Cerebellar nuclear complex (tissue), 1 donor: ENCODE measurements at regions not wholly inside any gene's neighbourhood (a gene's known extent, or its start where the extent isn't known, plus 50 kb on each side); places are given as distances from the start of the nearest gene placed in this dataset.
"Not testable (repeated sequence)": the region's sequence is repeated elsewhere in the genome, so short reads cannot be mapped to it uniquely, and the experiment has no call there.

Experiments used
- DNase-seq, 2 experiments: peaks; one replicate each; lab custom pipeline; 2025; lab: John Stamatoyannopoulos, UW

GRCh38 chr3:163664466-163664865 lies 1413.8 kb downstream of the SI start:
- DNase-seq, result no peak

GRCh38 chr3:163657088-163657487 lies 1421.2 kb downstream of the SI start:
- no peak for DNase-seq

DNA sequence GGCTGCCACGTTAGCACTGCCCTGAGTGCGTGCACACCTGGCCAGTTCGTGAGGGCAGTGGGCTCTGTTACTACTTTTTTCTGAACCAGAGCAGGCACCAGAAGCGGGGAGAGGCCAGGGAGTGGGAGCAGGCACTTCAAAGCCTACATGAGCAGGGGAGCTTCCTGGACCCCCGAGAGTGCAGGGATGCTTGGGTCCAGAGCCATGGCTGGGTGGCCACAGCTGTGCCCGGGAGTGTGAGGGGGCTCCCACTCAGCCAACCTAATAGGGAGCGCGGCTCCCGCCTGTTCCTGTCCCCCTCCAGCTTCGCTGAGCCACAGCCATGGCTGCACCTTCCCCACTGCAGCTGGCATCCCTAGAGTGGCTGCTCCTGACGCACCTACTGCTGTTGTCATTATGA lies 1423.3 kb downstream of the SI start:
- DNase-seq, result no peak

GRCh38 chr3:163644172-163644571 lies 1434.1 kb downstream of the SI start:
- DNase-seq, result no peak

- DNase-seq, result no peak
Observed at GRCh38 chr3:163632722-163633121, 1445.6 kb downstream of the SI start.

DNA sequence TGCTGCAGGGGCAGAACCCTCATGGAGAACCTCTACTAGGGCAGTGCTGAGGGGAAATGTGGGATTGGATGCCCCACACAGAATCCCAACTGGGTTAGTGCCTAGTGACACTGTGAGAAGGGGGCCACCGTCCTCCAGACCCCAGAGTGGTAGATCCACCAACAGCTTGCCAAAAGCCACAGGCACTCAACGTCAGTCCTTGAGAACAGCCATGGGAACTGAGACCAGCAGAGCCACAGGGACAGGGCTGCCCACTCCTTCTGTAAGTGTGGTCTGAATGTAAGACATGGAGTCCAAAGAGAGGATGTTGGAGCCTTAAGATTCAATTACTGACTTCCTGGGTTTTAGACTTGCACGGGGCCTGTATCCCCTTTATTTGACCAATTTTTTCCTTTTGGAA lies 1451.5 kb downstream of the SI start:
- no peak for DNase-seq

- DNase-seq, result no peak
Observed at GRCh38 chr3:163622384-163622783, 1455.9 kb downstream of the SI start.

- DNase-seq, result no peak
Observed at GRCh38 chr3:163614886-163615285, 1463.4 kb downstream of the SI start.

GRCh38 chr3:163605915-163606314 lies 1472.4 kb downstream of the SI start:
- DNase-seq, result no peak

DNA sequence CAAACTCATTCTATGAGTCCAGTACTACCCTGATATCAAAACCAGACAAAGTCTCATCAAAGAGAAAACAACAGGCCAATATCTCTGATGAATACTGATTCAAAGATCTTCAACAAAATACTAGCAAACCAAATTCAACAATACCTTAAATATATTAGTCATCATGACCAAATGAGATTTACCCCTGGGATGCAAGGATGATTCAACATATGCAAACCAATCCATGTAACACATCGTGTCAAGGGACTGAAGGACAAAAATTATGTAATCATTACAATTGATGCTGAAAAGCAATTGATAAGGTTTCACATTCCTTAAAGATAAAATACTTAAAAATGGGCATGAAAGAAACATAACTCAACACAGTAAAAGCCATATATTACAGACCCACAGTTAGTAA lies 1476.9 kb downstream of the SI start:
- no peak for DNase-seq

DNA sequence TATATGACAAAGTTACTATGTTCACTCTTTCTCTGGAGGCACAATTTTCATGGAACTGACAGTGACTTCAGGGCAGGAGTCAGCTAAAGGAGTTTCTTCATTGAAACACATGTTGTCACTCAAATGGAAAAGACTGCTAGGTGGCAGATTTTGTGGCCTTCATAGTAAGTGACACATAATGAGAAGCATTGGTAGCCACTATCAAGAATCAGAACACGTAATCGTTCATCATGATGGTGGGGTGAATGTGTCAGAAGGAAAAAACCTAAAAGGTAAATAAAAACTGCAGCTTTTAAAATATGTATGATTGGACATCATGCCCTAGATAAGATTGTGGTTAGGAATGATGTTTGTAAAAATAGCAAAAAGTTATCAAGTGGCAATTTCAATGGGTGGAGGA lies 1491.0 kb downstream of the SI start:
- DNase-seq, result no peak

DNA sequence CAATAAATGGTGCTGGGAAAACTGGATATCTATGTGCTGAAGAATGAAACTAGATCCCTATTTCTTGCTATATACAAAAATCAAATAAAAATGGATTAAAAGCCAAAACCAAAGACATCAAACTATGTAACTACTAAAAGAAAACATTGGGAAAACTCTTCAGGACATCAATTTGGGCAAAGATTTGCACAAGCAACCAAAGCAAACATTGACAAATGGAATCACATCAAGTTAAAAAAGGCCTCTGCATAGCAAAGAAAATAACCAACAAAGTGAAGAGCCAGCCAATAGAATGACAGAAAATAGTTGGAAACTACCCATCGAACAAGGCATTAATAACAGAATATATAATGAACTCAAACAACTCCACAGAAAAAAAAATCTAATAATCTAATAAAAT lies 1495.3 kb downstream of the SI start:
- no peak for DNase-seq

DNA sequence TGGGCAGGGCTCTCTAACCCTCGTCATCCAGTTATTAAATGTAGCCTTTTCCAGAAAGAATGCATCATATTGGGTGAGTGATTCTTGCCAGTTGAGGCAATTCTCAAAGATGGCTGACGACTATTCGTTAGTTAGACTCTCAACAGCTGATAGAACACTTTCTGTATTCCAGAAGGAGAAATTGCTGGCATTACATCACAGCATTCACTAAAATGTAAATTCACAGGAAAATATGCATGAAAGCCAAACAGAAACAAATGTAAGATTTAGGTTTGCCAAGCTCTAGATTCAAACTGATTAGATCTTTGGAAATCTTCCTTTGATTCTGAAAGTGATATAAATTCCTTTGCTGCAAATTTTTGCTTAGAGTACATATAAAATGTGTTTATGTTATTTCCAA lies 1501.0 kb downstream of the SI start:
- DNase-seq, result no peak

- DNase-seq, result no peak
Observed at GRCh38 chr3:163576314-163576713, 1502.0 kb downstream of the SI start.

GRCh38 chr3:163573324-163573723 lies 1505.0 kb downstream of the SI start:
- no peak for DNase-seq

- DNase-seq, result no peak
Observed at GRCh38 chr3:163572856-163573255, 1505.4 kb downstream of the SI start.

GRCh38 chr3:163563485-163563884 lies 1514.8 kb downstream of the SI start:
- DNase-seq, result no peak

DNA sequence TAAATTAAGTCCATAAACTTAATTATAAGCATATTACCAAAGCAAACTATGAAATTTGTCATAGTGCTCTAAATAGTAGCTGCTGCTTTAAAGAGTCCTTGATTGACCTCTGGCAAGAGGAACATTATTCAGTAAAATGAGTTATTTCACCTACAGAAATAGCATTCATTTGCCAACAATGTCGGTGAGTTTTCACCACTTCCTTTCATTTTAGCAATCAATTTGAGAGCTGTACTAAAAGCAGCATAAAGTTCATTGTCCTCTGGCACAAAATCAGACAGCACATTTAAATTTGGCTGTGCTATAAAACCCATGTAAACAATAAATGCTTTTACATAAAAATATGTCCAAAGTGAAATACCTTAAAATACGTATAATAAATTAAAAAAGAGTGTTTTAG lies 1515.7 kb downstream of the SI start:
- no peak for DNase-seq

DNA sequence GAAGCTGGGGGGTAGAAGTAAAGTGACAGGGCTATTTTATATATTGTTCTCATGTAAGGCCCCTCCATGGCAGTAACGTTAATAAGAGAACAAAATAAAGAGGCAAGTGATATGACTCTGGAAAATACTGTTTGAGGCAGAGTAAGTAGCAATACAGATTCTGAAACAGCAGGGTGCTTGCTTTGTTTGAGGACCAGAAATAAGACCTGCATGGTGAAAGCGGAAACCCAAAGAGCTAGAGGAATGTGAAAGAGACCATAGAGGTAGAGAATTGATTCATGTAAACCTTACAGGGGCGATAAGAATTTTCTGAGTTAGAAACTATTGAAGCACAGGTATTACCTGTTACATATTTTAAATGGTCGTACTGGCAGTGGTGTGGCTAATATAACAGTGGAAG lies 1517.1 kb downstream of the SI start:
- no peak for DNase-seq

- DNase-seq, result no peak
Observed at GRCh38 chr3:163560459-163560858, 1517.8 kb downstream of the SI start.

- no peak for DNase-seq
Observed at GRCh38 chr3:163556813-163557523, 1521.3 kb downstream of the SI start.

DNA sequence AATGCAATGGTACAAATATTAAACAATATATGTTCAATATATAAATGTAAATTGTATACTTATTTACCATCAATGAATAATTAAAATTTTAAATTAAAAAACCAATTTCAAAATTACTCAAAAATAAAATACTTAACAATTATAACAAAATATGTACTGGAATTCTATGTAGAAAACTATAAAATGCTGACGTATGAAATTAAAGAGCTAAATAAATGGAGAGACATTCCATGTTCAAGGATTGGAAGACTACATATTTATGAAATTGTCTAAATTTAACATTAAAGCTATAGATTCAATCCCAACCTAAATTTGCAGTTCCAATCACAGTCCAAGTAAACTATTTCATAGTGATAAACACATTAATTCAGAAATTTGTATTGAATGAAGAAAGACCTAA lies 1522.4 kb downstream of the SI start:
- DNase-seq, result no peak

GRCh38 chr3:163552659-163552966 lies 1525.7 kb downstream of the SI start:
- no peak for DNase-seq

- DNase-seq, result not testable (repeated sequence)
Observed at GRCh38 chr3:163551915-163552658, 1526.2 kb downstream of the SI start.
